Body of pancreas (tissue), 4 donors: ENCODE measurements at regions not wholly inside any gene's neighbourhood (a gene's known extent, or its start where the extent isn't known, plus 50 kb on each side); places are given as distances from the start of the nearest gene placed in this dataset.

Experiments
- CTCF ChIP-seq, 7 experiments: fragments of 450-650 bp in 4 of 7; fragments of 200-600 bp in 3 of 7; sonication (generic) in 3 of 7; IDR thresholded peaks; one replicate each; pipeline ENCODE4 v1.5.1; 2016 to 2019; ENCODE audit warnings: antibody characterized with exemption in 7 of 7
- POLR2A ChIP-seq, 3 donors: fragments of 450-650 bp; IDR thresholded peaks; one replicate each; pipeline ENCODE4 v1.6.1; 2016; ENCODE audit warnings: antibody characterized with exemption in 3 of 3, mild to moderate bottlenecking in 2 of 3

- TF ChIP-seq POLR2A (IDR thresholded peaks at IDR 0.05) (no peak), CTCF (IDR thresholded peaks at IDR 0.05) (no peak)
Observed at GRCh38 chr5:3794611-3795010, 199.0 kb downstream of the IRX1 start.
